Stimulated activated CD4-positive, alpha-beta T cell treated with anti-CD3 and anti-CD28 coated beads, Interleukin-2, amount 100 ng/mL, for 4 hours (primary cell): ENCODE measurements at regions not wholly inside any gene's neighbourhood (a gene's known extent, or its start where the extent isn't known, plus 50 kb on each side); places are given as distances from the start of the nearest gene placed in this dataset.
"Not testable (repeated sequence)": the region's sequence is repeated elsewhere in the genome, so short reads cannot be mapped to it uniquely, and the experiment has no call there.

Source experiments
- DNase-seq: peaks from one replicate; pipeline ENCODE4 v3.0.0-alpha.2; 2020; ENCODE audit warnings: low read depth

GRCh38 chr6:104676679-104677078 lies 183.0 kb downstream of the HACE1 start:
- not testable (repeated sequence) for DNase-seq

DNA sequence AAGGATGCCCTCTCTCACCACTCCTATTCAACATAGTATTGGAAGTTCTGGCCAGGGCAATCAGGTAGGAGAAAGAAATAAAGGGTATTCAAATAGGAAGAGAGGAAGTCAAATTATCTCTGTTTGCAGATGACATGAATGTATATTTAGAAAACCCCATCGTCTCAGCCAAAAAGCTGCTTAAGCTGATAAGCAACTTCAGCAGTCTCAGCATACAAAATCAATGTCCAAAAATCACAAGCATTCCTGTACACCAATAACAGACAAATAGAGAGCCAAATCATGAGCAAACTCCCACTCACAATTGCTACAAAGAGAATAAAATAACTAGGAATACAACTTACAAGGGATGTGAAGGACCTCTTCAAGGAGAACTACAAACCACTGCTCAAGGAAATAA lies 184.6 kb downstream of the HACE1 start:
- DNase-seq, result not testable (repeated sequence)

DNA sequence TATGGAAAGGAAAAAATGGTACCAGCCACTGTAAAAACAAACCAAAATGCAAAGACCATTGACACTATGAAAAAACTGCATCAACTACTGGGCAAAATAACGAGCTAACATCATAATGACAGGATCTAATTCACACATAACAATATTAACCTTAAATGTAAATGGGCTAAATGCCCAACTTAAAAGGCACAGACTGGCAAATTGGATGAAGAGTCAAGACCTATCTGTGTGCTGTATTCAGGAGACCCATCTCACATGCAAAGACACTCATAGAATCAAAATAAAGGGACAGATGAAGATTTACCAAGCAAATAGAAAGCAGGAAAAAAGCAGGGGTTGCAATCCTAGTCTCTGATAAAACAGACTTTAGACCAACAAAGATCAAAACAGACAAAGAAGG lies 186.6 kb downstream of the HACE1 start:
- not testable (repeated sequence) for DNase-seq

- not testable (repeated sequence) for DNase-seq
Measured at GRCh38 chr6:104671591-104671891, 188.2 kb downstream of the HACE1 start.

DNA sequence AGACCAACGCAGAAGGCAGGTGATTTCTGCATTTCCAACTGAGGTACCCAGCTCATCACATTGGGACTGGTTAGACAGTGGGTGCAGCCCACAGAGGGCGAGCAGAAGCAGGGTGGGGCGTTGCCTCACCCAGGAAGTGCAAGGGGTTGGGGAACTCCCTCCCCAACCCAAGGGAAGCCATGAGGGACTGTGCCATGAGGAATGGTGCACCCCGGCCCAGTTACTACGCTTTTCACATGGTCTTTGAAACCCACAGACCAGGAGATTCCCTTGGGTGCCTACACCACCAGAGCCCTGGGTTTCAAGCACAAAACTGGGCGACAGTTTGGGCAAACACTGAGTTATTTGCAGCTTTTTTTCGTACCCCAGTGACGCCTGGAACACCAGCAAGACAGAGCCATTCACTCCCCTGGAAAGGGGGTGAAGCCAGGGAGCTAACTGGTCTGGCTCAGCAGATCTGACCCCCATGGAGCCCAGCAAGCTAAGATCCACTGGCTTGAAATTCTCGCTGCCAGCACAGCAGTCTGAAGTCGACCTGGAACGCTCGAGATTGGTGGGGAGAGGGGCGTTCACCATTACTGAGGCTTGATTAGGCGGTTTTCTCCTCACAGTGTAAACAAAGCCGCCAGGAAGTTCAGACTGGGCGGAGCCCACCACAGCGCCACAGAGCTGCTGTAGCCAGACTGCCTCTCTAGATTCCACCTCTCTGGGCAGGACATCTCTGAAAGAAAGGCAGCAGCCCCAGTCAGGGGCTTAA lies 188.7 kb downstream of the HACE1 start:
- not testable (repeated sequence) for DNase-seq

DNA sequence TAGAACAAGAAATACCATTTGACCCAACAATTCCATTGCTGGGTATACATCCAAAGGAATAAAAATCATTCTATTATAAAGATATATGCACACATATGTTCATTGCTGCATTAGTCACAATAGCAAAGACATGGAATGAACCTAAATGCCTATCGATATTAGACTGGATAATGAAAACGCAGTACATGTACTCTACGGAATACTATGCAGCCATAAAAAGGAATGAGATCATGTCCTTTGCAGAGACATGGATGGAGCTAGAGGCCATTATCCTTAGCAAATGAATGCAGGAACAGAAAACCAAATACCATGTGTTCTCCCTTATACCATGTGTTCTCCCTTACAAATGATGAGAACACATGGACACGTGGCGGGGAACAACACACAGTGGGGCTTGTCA lies 190.2 kb downstream of the HACE1 start:
- DNase-seq, result no peak

- no peak for DNase-seq
Measured at GRCh38 chr6:104656235-104656634, 203.5 kb downstream of the HACE1 start.

DNA sequence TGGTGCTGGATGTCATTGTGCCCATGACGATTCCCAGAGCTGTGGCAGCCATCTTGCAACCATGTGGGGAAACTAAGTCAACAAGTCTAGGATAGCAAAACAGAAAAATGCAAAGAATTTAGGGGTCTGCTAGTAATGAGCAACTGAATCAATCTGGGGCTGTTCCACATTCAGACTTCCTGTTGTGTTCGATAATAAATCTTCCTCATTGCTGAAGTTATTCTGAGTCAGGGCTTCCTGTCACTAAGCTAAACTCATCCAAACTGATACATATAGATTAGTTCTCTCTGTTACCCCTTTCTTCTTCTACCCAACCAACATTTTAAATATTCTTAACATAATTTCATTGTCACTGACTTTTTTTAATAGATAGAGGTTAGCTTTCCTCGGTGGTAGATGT lies 205.9 kb downstream of the HACE1 start:
- no peak for DNase-seq

- DNase-seq, result no peak
Measured at GRCh38 chr6:104648347-104648746, 211.4 kb downstream of the HACE1 start.

- no peak for DNase-seq
Measured at GRCh38 chr6:104644848-104645247, 214.9 kb downstream of the HACE1 start.

DNA sequence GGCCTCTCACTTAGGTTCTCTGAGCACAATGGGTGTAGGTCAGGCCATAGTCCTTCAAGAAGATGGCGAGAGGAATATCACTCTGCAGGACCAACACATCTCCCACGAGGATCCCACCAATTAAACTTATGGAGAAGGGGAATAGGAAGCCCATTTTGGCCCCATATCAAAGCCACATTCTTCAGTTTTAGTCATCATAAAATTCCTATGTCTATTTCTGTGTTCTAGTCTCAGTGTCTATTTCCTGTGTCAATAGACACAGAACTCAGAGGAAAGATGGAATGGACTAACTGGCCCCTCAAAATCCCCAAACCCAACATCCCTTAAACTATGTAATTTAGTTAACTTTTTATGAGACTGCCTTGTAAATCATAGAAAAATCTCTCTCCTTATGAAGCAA lies 216.8 kb downstream of the HACE1 start:
- no peak for DNase-seq

DNA sequence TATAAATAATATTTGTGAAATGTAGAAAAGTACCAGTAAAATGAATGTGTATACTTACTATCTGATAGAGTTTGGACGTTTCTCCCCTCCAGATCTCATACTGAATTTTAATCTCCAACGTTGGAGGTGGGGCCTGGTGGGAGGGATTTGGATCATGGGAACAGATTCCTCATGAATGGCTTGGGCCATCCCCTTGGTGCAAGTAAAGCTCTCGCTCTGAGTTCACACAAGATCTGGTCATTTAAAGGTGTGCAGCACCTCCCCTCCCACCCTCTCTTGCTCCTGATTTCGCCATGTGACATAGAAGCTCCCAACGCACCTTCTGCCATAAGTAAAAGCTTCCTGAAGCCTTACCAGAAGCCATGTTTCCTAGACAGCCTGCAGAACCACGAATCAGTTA lies 219.0 kb downstream of the HACE1 start:
- no peak for DNase-seq

DNA sequence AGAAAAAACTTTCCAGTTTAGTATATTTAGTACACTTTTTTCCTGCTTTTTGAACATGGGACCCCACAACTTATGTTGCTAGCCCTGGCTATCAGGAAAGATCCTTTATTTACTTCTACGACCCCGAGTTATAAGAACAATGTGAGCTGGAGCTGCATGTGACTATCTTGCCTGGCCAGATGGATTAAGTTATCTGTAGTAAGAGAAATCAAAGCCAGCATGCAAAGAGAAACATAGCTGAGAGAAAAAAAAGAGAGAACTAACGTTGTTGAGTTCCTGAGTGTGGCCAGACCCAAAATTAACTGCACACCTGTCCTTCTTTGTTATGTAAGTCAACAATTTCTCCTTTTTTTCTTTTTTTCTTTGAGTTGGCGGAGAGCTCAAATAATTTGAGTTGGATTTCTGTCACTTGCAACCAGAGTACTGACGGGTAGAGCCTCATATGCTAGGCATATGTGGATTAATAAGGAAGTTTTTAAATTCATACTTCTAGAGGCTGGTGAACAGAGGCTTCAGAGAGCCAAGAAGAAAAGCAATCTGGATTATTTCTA lies 219.5 kb downstream of the HACE1 start:
- DNase-seq, result no peak

- no peak for DNase-seq
Measured at GRCh38 chr6:104639668-104640067, 220.1 kb downstream of the HACE1 start.

DNA sequence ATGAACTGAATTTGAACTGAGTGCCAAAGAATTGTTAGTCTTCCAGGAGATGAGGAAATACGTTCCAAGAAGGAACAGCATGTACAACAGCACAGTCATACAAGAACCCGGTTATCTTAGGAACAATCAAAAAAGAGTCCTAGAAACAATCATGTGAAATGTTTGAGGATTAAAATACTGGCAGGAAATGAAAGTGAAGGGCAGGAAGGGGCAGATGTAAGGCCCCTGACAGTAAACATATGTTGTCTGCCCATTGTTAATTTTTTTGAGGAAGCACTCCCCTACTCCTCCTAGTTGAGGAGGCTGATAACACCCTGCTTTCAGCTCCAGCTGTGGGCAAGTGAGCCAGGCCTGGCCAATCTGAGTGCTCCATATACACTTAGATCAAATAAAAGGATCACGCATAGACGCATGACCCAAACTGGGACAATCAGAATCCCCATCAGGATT lies 220.9 kb downstream of the HACE1 start:
- DNase-seq, result no peak

- DNase-seq, result no peak
Measured at GRCh38 chr6:104633125-104633524, 226.6 kb downstream of the HACE1 start.

- DNase-seq, result no peak
Measured at GRCh38 chr6:104632588-104632987, 227.1 kb downstream of the HACE1 start.

- DNase-seq, result no peak
Measured at GRCh38 chr6:104630955-104631354, 228.8 kb downstream of the HACE1 start.

GRCh38 chr6:104630522-104630921 lies 229.2 kb downstream of the HACE1 start:
- DNase-seq, result no peak

DNA sequence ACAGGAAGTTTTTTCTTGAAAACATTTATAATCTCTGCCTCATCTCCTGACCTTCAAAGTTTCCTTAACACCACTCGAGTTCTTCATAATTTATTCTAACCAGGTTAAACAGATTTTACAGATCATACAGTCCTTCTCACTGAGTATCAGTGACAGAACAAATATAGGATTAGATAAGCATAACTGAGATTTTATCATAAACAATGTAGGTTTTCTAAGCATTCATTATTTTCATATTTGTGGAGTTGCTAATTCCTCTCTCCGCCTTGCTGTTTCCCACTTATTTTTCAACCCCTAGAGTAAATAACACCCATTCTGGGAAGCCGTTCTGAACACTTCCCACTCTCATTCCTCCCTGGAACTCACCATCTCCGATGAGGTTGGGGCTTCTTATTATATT lies 229.9 kb downstream of the HACE1 start:
- no peak for DNase-seq

DNA sequence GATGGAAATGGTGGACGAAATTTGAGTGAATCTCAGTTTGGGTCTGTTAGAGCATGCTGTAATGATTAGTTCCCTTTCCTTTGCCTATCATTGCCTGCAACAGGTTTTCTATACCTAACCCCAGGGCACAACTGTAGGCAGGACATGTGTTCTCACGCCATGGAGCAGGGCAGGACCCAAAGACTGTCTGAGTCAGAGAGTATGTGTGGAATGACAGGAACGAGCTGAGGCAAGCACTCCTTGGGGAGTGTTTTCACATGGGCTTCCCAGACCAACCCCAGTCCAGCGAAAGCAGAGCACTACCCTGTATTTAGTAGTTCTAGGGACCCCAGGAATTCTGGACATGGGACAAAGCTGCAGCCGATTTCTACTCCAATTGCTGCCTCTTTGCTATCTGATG lies 234.2 kb downstream of the HACE1 start:
- no peak for DNase-seq

DNA sequence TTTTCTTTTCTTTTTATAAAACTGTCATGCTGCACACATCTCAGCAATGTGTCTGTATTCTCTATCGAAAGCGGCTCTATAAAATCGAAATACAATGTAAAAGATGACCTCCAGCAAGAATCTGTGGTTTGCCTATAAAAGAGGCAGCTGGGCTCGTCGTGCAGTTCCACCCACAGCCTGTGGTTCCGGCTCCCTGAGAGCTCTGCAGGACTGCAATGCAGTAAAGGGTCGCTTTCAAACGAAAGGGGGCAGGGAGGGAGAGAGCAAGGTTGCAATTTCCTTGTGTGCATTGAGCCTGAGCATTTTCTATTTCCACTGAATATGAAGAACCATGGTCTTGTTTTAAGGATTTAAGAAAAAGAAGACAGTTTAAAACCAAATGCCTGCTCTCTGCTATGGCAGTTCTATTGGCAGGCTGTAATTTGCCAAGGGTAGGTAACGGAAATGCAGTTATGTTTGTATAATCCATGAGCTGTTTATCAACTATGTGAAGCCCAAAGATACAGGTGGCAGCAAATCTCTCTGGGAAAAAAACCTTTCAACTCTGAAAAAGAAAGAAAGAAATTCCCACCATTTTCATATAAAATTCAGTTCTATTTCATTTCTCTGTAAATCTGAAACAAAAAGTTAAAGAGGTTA lies 236.5 kb downstream of the HACE1 start:
- no peak for DNase-seq

GRCh38 chr6:104621396-104621795 lies 238.3 kb downstream of the HACE1 start:
- no peak for DNase-seq

- no peak for DNase-seq
Measured at GRCh38 chr6:104617591-104617990, 242.1 kb downstream of the HACE1 start.
